ENCODE measurements at regions not wholly inside any gene's neighbourhood (a gene's known extent, or its start where the extent isn't known, plus 50 kb on each side); places are given as distances from the start of the nearest gene placed in this dataset.
"Not testable (repeated sequence)": the region's sequence is repeated elsewhere in the genome, so short reads cannot be mapped to it uniquely, and the experiment has no call there.

- no peak overlapping the region for H3K27ac ChIP-seq
- DNase-seq: no peak
- no peaks in the 10 kb centered on the region for H3K9me2 ChIP-seq (ENCODE audit: insufficient read depth)
- no peaks in the 10 kb centered on the region for H3K9me3 ChIP-seq (ENCODE audit: insufficient read depth, low read depth)
- H3K79me2 ChIP-seq (ENCODE audit: low read depth): no peaks in the 10 kb centered on the region
- ChIA-PET CTCF (no interaction called here), POLR2A (ENCODE audit: unreplicated experiment) (no interaction called here)
- H3K4me1 ChIP-seq (replicated peaks; ENCODE audit: insufficient read depth): no peaks in the 10 kb centered on the region
- H3K4me3 ChIP-seq: no peak overlapping the region
- no peak for TF ChIP-seq CTCF (conservative IDR thresholded peaks at IDR 0.05)
- H3K36me3 ChIP-seq (ENCODE audit: low read depth): no peaks in the 10 kb centered on the region
- no peak overlapping the region for H2AFZ ChIP-seq
- no TSS peak for BruUV-seq (replicated peaks)
- H3K4me2 ChIP-seq: no peak overlapping the region
- intact Hi-C loops (cut with micrococcal nuclease; ENCODE audit: unreplicated experiment): no loop called here
- H3K27me3 ChIP-seq (ENCODE audit: insufficient read depth, low read depth): no peaks in the 10 kb centered on the region
- H4K20me1 ChIP-seq (ENCODE audit: insufficient read depth): no peaks in the 10 kb centered on the region
- no peaks in the 10 kb centered on the region for H3F3A ChIP-seq (ENCODE audit: insufficient read depth, low read depth)
These were observed 249.6 kb downstream of the NKX6-1 start for GRCh38 chr4:84249521-84249920.

GRCh38 chr4:84245042-84245441, 254.1 kb downstream of the NKX6-1 start:
- H3K9me3 ChIP-seq (ENCODE audit: insufficient read depth, low read depth); H3K27me3 ChIP-seq (ENCODE audit: insufficient read depth, low read depth); DNase-seq; H3K36me3 ChIP-seq (ENCODE audit: low read depth); H4K20me1 ChIP-seq (ENCODE audit: insufficient read depth); H3K79me2 ChIP-seq (ENCODE audit: low read depth); H3K4me1 ChIP-seq (replicated peaks; ENCODE audit: insufficient read depth); intact Hi-C loops (cut with micrococcal nuclease; ENCODE audit: unreplicated experiment); H3F3A ChIP-seq (ENCODE audit: insufficient read depth, low read depth); H3K4me3 ChIP-seq; CTCF ChIA-PET; H2AFZ ChIP-seq; POLR2A ChIA-PET (ENCODE audit: unreplicated experiment); H3K9me2 ChIP-seq (ENCODE audit: insufficient read depth); H3K4me2 ChIP-seq; H3K27ac ChIP-seq; BruUV-seq (replicated peaks): not testable (repeated sequence)

- POLR2A ChIA-PET (ENCODE audit: unreplicated experiment); H4K20me1 ChIP-seq (ENCODE audit: insufficient read depth); H3F3A ChIP-seq (ENCODE audit: insufficient read depth, low read depth); DNase-seq; H3K4me1 ChIP-seq (replicated peaks; ENCODE audit: insufficient read depth); H3K27me3 ChIP-seq (ENCODE audit: insufficient read depth, low read depth); BruUV-seq (replicated peaks); H3K9me3 ChIP-seq (ENCODE audit: insufficient read depth, low read depth); intact Hi-C loops (cut with micrococcal nuclease; ENCODE audit: unreplicated experiment); H3K4me3 ChIP-seq; H3K9me2 ChIP-seq (ENCODE audit: insufficient read depth); H2AFZ ChIP-seq; H3K4me2 ChIP-seq; CTCF ChIA-PET; H3K79me2 ChIP-seq (ENCODE audit: low read depth); H3K27ac ChIP-seq; H3K36me3 ChIP-seq (ENCODE audit: low read depth): not testable (repeated sequence)
These were observed 254.7 kb downstream of the NKX6-1 start for GRCh38 chr4:84244346-84244801.

DNA sequence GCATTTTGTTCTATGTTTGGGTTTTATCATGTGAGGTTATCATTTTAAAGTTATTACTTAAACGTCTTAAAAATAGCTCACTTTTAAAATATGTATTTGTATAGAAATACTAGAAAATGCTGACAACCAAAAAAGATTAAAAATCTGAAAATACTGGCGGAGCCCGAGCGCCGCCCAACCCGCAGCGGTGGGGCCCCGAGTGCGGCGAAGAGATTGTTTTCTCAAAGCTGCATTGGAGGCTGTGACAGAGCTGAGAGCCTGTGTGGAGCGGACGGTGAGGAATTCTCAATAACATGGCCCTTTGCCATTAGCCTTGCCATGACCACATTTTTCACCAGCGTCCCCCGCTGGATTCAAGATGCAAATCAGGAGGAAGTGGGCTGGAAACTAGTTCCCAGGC, 255.4 kb downstream of the NKX6-1 start:
- ChIA-PET CTCF (no interaction called here), POLR2A (ENCODE audit: unreplicated experiment) (no interaction called here)
- no peaks in the 10 kb centered on the region for H3K9me2 ChIP-seq (ENCODE audit: insufficient read depth)
- H3K79me2 ChIP-seq (ENCODE audit: low read depth): no peaks in the 10 kb centered on the region
- no peak overlapping the region for H3K4me2 ChIP-seq
- DNase-seq: no peak
- no peaks in the 10 kb centered on the region for H3K4me1 ChIP-seq (replicated peaks; ENCODE audit: insufficient read depth)
- no peaks in the 10 kb centered on the region for H3K9me3 ChIP-seq (ENCODE audit: insufficient read depth, low read depth)
- no peak overlapping the region for H2AFZ ChIP-seq
- TF ChIP-seq CTCF (conservative IDR thresholded peaks at IDR 0.05) (no peak), EZH2 (IDR thresholded peaks at IDR 0.05; ENCODE audit: low read depth) (no peak)
- no peak overlapping the region for H3K4me3 ChIP-seq
- no peaks in the 10 kb centered on the region for H3F3A ChIP-seq (ENCODE audit: insufficient read depth, low read depth)
- no peaks in the 10 kb centered on the region for H3K36me3 ChIP-seq (ENCODE audit: low read depth)
- BruUV-seq (replicated peaks): no TSS peak
- H3K27me3 ChIP-seq (ENCODE audit: insufficient read depth, low read depth): no peaks in the 10 kb centered on the region
- intact Hi-C loops (cut with micrococcal nuclease; ENCODE audit: unreplicated experiment): no loop called here
- H4K20me1 ChIP-seq (ENCODE audit: insufficient read depth): no peaks in the 10 kb centered on the region
- no peak overlapping the region for H3K27ac ChIP-seq
